OCI-LY1 (cell line): ENCODE measurements at regions not wholly inside any gene's neighbourhood (a gene's known extent, or its start where the extent isn't known, plus 50 kb on each side); places are given as distances from the start of the nearest gene placed in this dataset.

Experiments used
- EZH2 ChIP-seq: fragments of 200-600 bp; sonication (generic), shearing (Covaris generic); IDR thresholded peaks from 2 replicates; pipeline ENCODE4 v1.8.0; 2017; ENCODE audit warnings: borderline replicate concordance, mixed run types, mild to moderate bottlenecking, antibody characterized with exemption, low read length, moderate library complexity, mixed read lengths
- TF ChIP-seq, protein P1 (sequence below): fragments of 200-600 bp; sonication (generic), shearing (Covaris generic); IDR thresholded peaks from 2 replicates; pipeline ENCODE4 v1.5.1; 2017; ENCODE audit warnings: mild to moderate bottlenecking, antibody characterized with exemption, low read length, moderate library complexity, mixed read lengths

DNA sequence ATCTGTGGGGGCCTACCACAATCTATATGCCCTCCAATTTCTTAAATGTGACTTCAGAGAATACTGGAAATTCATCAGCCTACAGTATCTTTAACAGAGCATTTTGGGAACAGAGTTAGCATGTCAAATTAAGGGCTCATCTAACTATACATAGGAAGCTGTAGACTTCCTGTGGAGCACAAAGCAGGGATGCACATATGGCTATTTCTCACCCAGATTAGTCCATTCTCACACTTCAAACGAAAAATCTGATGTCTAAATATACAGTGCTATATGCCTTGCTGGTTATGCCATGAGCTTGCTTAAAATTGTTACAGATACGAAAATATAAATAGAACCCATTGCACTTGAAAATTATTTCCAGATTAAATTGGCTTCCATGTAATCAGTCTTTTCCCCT, 1922.8 kb downstream of the MRPL39 start:
- TF ChIP-seq, protein P1, sequence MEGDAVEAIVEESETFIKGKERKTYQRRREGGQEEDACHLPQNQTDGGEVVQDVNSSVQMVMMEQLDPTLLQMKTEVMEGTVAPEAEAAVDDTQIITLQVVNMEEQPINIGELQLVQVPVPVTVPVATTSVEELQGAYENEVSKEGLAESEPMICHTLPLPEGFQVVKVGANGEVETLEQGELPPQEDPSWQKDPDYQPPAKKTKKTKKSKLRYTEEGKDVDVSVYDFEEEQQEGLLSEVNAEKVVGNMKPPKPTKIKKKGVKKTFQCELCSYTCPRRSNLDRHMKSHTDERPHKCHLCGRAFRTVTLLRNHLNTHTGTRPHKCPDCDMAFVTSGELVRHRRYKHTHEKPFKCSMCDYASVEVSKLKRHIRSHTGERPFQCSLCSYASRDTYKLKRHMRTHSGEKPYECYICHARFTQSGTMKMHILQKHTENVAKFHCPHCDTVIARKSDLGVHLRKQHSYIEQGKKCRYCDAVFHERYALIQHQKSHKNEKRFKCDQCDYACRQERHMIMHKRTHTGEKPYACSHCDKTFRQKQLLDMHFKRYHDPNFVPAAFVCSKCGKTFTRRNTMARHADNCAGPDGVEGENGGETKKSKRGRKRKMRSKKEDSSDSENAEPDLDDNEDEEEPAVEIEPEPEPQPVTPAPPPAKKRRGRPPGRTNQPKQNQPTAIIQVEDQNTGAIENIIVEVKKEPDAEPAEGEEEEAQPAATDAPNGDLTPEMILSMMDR = no peak
- no peak for TF ChIP-seq EZH2
